Upper lobe of right lung (tissue), 1 donor: ENCODE measurements at regions not wholly inside any gene's neighbourhood (a gene's known extent, or its start where the extent isn't known, plus 50 kb on each side); places are given as distances from the start of the nearest gene placed in this dataset.

ENCODE experiments used
- ATAC-seq: fragments of 200-7000 bp; cut with Tn5 transposase; one replicate; pipeline ENCODE4 v1.9.1; 2020; ENCODE audit warnings: mild to moderate bottlenecking, moderate library complexity
- DNase-seq: peaks from one replicate; pipeline ENCODE4 v3.0.0-alpha.2; 2020
- H3K27ac ChIP-seq: fragments of 200-600 bp; one replicate; pipeline ENCODE4 v1.8.0; 2022
- H3K27me3 ChIP-seq: fragments of 200-600 bp; one replicate; pipeline ENCODE4 v1.8.0; 2022; ENCODE audit warnings: mild to moderate bottlenecking
- H3K36me3 ChIP-seq: fragments of 200-600 bp; one replicate; pipeline ENCODE4 v1.8.0; 2022
- H3K4me1 ChIP-seq: fragments of 200-600 bp; one replicate; pipeline ENCODE4 v1.8.0; 2022
- H3K4me3 ChIP-seq: fragments of 200-600 bp; one replicate; pipeline ENCODE4 v1.8.0; 2022; ENCODE audit warnings: mild to moderate bottlenecking
- H3K9me3 ChIP-seq: fragments of 200-600 bp; one replicate; pipeline ENCODE4 v1.8.0; 2022
- intact Hi-C: fragments of 100-400 bp; cut with DNase I; formaldehyde crosslinking; loops from one replicate; pipeline ENCODE4 v1.11.0; 2022
- TF ChIP-seq, protein P1 (sequence below): fragments of 200-600 bp; IDR thresholded peaks from one replicate; pipeline ENCODE4 v1.8.0; 2022; ENCODE audit warnings: antibody characterized with exemption
- donor health status: DM: no; HTN: yes; CAD: no; lungs with severe emphysema.

GRCh38 chr14:65993103-65993502 lies 493.1 kb upstream of the CCDC196 start:
- ATAC-seq = no peak
- Histone ChIP-seq H3K9me3 (no peaks in the 10 kb centered on the region), H3K27me3 (no peaks in the 10 kb centered on the region), H3K36me3 (no peaks in the 10 kb centered on the region), H3K4me3 (no peak overlapping the region), H3K4me1 (no peaks in the 10 kb centered on the region), H3K27ac (no peak overlapping the region)
- no peak for DNase-seq
- TF ChIP-seq, protein P1, sequence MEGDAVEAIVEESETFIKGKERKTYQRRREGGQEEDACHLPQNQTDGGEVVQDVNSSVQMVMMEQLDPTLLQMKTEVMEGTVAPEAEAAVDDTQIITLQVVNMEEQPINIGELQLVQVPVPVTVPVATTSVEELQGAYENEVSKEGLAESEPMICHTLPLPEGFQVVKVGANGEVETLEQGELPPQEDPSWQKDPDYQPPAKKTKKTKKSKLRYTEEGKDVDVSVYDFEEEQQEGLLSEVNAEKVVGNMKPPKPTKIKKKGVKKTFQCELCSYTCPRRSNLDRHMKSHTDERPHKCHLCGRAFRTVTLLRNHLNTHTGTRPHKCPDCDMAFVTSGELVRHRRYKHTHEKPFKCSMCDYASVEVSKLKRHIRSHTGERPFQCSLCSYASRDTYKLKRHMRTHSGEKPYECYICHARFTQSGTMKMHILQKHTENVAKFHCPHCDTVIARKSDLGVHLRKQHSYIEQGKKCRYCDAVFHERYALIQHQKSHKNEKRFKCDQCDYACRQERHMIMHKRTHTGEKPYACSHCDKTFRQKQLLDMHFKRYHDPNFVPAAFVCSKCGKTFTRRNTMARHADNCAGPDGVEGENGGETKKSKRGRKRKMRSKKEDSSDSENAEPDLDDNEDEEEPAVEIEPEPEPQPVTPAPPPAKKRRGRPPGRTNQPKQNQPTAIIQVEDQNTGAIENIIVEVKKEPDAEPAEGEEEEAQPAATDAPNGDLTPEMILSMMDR = no peak
- intact Hi-C loops = no loop called here

DNA sequence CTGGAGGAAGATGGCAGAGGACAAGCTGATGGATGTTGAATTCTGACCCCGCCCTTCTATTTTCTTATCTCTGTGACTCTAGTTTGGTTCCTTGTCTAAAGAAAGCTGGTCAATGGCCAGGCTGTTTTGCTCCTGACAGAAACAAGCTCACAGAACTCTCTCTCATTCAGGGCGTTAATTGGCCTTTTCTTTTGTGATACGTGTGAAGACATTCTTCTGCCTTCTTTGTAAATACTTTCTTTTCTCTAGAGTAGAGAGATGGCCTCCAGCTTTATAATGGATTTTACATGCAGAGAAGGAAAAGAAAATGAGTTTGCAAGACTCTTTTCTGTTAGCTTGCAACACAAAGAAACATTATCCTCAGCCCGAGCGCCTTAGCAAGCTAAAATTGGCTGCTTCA lies 492.2 kb upstream of the CCDC196 start:
- no peaks in the 10 kb centered on the region for H3K4me1 ChIP-seq
- H3K9me3 ChIP-seq = no peaks in the 10 kb centered on the region
- no peak overlapping the region for H3K27ac ChIP-seq
- no peaks in the 10 kb centered on the region for H3K36me3 ChIP-seq
- DNase-seq (no peak), ATAC-seq (no peak)
- no peaks in the 10 kb centered on the region for H3K27me3 ChIP-seq
- H3K4me3 ChIP-seq = no peak overlapping the region
- intact Hi-C loops = no loop called here
- TF ChIP-seq, protein P1 = no peak

DNA sequence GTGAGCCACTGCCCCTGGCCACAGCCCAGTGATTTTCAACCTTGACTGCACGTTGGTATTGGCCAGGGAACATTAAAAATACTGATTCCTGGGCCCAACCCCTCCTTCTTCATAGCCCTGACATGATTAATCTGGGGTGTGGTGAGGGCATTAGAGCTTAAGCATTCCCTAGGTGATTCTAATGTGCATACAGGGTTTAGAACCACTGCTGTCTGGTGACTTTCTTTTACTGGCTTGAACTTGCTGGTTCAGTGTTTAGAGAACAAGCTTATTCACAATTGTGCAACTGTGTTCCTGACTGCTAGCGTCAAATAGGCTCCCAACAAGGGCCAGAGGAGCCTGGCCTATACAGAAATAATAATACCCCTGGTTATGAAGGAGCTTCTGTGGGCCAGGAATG lies 488.8 kb upstream of the CCDC196 start:
- intact Hi-C loops = no loop called here
- no peaks in the 10 kb centered on the region for H3K4me1 ChIP-seq
- ATAC-seq (no peak), DNase-seq (no peak)
- H3K27me3 ChIP-seq = no peaks in the 10 kb centered on the region
- H3K27ac ChIP-seq = no peak overlapping the region
- H3K4me3 ChIP-seq = no peak overlapping the region
- TF ChIP-seq, protein P1 = no peak
- H3K9me3 ChIP-seq = no peaks in the 10 kb centered on the region
- H3K36me3 ChIP-seq = no peaks in the 10 kb centered on the region

GRCh38 chr14:65999865-66000264 lies 486.3 kb upstream of the CCDC196 start:
- TF ChIP-seq, protein P1 = no peak
- Histone ChIP-seq H3K27ac (no peak overlapping the region), H3K4me3 (no peak overlapping the region), H3K27me3 (no peaks in the 10 kb centered on the region), H3K9me3 (no peaks in the 10 kb centered on the region), H3K4me1 (no peaks in the 10 kb centered on the region), H3K36me3 (no peaks in the 10 kb centered on the region)
- ATAC-seq (no peak), DNase-seq (no peak)
- intact Hi-C loops = no loop called here

- Histone ChIP-seq H3K9me3 (no peaks in the 10 kb centered on the region), H3K27ac (no peak overlapping the region), H3K4me3 (no peak overlapping the region), H3K36me3 (no peaks in the 10 kb centered on the region), H3K27me3 (no peaks in the 10 kb centered on the region), H3K4me1 (no peaks in the 10 kb centered on the region)
- ATAC-seq (no peak), DNase-seq (no peak)
- intact Hi-C loops = no loop called here
- TF ChIP-seq, protein P1 = no peak
These were observed 485.4 kb upstream of the CCDC196 start for GRCh38 chr14:66000766-66001165.

- Histone ChIP-seq H3K27ac (no peak overlapping the region), H3K9me3 (no peaks in the 10 kb centered on the region), H3K36me3 (no peaks in the 10 kb centered on the region), H3K27me3 (no peaks in the 10 kb centered on the region), H3K4me3 (no peak overlapping the region), H3K4me1 (no peaks in the 10 kb centered on the region)
- intact Hi-C loops = no loop called here
- peak; percentile 73 for ATAC-seq
- TF ChIP-seq, protein P1 = no peak
- DNase-seq = no peak
These were observed 484.8 kb upstream of the CCDC196 start for GRCh38 chr14:66001356-66001755.
